Activated CD8-positive, alpha-beta memory T cell treated with anti-CD3 and anti-CD28 coated beads for 1 hour (primary cell): ENCODE measurements at regions not wholly inside any gene's neighbourhood (a gene's known extent, or its start where the extent isn't known, plus 50 kb on each side); places are given as distances from the start of the nearest gene placed in this dataset.
"Not testable (repeated sequence)": the region's sequence is repeated elsewhere in the genome, so short reads cannot be mapped to it uniquely, and the experiment has no call there.

Source experiments
- DNase-seq, 2 donors: peaks; one replicate each; pipeline ENCODE4 v3.0.0-alpha.2; 2020; ENCODE audit warnings: low read depth in 1 of 2; ENCODE audit errors: extremely low read depth in 1 of 2

DNA sequence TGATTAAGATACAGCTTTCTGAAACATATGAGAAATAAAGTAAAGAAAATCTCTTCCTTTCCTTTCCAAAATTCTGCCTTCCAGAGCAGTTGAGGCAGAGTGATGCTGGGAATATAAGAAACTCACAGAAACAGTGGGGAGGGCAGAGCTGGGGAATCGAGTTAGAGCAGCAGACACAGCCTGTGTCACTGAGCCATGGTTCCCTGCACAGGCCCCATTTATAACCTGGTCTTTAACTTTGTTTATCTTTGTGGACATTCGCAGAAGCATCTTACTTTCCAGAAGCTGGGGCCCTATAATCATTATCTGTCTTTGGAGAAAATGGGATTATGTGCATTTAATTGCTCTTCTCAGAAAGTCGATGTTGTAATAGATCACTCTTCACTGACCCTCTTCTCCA lies 349.1 kb downstream of the SETD4 start:
- no peak for DNase-seq

DNA sequence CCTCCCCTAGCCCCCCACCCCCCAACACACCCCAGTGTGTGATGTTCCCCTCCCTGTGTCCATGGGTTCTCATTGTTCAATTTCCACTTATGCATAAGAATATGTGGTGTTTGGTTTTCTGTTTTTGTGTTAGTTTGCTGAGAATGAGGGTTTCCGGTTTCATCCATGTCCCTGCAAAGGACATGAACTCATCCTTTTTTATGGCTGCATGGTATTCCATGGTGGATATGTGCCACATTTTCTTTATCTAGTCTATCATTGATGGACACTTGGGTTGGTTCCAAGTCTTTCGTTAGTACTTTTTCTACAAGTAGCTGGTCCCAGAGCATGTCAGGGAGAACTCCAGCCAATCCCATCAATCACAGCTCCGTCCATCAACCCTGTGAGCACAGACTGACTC lies 350.3 kb downstream of the SETD4 start:
- DNase-seq, result not testable (repeated sequence)

DNA sequence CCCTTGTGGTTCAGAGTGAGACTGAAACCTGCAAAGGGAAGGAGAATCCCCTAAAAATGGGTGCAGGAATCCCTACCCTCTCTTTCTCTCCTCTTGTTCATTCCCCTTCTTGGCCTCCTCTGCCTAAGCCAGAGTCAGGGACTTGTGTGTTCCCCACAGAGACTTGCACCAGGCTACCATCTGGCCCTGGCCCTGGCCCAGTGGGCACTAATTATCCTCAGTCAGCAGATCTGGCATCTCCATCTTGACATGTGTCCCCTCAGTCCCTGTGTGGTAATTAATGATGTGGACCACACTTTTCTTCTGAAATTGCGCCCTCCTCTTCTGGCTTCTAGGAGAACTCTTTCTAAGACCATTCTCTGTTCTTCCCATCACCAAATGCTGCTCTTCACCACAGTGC lies 354.4 kb downstream of the SETD4 start:
- DNase-seq, result no peak

DNA sequence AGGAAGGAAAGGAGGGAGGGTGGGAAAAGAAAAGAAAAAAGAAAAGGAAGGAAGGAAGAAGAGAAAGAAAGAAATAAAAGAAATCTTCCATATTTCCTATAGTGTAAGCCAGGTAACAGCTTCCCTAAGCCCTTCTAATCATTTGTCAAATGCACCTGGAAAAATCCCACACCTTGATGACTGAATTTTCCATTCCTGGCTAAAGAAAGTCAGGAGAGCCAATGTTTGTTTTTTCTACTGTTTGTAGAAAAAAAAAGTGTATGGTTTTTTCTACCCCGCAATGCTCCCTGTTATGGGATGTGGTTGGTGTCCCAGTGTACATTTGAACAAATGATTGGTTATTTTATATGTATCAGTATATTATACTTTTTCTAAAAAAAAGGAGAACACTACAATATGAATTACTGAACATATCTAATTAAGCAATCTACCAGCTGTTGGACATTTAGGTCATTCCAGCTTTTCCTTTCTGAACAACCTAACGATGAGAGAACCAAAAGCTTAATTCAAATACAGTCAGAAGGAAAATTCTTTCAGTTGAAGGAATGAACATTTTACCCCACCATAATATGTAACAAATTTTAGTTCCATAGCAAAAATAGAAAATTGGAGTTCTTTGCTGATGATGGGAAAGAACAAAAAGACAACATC lies 355.0 kb downstream of the SETD4 start:
- no peak for DNase-seq

DNA sequence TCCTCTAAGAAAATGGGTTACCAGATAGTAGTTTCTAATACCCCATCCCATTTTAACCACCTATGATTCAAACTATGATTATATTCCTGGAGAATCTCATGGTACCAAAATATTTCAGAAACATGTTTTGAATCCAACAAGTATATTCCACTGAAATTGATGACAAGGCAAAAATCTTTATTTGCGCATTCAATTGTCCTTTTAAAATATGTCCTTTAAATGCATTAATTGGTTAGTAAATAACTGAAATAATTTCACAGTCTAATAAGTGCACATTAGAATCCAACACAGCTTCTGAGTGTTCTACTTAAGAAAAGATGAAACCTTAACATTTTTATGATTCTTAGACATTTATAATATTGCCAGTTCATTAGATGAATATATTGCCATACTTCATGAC lies 356.6 kb downstream of the SETD4 start:
- DNase-seq, result no peak

DNA sequence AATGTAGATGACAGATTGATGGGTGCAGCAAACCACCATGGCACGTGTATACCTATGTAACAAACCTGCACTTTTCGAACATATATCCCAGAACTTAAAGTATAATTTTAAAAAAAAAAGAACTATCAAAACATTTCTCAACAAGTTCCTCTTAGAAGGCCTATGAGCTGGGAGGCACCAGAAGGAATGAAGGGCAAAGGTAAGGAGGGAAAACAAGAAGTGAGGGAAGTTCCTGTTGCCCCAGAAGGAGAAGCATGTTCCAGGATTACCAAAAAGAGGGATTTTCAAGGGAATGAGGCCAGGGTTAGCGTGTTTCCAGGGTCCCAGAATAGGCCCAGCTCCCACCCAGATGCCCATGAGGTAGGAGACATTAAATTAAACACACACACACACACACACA lies 361.0 kb downstream of the SETD4 start:
- no peak for DNase-seq

DNA sequence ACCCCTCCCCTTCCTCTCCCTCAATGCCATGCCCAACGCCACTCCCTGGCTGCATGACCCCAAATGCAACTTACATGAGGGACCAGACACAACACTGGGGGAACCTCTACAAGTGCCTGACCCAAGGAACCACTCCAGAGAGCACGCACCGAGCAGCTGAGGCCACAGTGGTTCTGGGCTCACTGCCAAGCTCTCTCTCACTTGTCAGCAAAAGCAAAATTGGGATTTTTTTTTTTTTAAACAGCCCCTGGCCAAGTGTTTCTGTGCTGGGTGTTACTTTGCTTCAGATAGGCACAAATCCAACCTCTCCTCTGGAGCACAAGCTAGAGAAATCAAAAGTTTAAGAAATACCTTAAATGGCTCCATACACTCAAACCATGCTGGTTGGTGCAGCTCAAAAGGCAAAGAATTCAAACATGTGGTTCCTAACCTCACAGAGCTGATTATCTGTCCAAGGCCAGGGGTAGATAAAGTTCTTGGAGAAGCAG lies 363.0 kb downstream of the SETD4 start:
- no peak for DNase-seq

DNA sequence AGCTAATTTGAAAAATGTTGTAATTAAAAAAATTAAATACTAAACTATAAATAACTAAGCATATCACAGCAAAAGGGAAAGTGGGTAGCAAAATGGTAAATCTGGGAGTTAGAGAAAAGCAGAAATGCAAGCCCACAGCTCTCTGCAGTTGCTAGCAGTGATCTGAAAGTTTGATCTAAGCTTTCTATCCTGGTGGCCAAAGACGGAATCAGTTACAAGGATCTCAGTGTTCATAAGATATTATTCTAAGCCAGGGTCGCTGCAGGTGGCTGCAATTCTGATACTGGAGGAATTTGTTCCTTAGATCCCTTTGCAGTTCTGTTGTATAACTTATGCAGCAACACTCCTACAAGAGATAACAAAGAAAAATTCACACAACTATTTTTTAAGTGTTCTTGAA lies 363.7 kb downstream of the SETD4 start:
- DNase-seq, result no peak

DNA sequence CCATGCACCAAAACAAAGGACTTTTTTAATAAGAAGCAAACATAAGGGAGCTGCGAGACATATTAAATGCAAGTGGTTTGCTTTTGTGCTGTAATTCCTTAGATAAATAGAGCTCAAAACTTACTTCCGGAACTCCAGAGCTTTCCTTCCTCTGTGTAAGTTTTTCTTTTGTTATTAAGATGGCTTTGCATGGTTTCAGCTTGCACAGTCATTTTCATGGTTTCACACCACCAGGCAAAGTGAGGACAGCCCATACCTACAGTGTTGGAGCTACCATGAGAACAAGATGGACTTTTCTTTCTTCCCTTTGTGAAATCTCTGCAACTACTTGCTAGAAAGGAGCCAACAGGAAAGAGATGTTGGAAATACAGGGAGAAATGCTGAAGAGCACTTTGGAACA lies 368.0 kb downstream of the SETD4 start:
- DNase-seq, result no peak

DNA sequence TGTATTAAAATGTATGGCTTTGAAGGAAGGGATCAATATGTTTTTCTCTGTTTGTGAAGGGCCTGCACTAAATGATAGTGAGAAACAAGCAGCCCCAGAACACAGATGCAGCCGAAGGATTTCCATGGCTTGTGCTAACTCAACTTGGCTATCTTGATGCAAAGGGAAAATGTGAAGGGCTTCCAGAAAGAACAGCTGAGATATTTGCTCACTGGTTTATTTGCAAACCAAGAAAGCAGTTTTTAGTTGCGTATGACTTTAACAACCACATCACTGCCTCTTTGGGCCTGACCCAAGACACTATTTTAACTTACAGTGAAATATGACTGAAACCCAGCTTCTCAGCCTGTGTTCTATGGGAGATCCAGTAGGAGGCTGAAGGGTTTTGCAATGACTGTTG lies 369.9 kb downstream of the SETD4 start:
- DNase-seq, result no peak

DNA sequence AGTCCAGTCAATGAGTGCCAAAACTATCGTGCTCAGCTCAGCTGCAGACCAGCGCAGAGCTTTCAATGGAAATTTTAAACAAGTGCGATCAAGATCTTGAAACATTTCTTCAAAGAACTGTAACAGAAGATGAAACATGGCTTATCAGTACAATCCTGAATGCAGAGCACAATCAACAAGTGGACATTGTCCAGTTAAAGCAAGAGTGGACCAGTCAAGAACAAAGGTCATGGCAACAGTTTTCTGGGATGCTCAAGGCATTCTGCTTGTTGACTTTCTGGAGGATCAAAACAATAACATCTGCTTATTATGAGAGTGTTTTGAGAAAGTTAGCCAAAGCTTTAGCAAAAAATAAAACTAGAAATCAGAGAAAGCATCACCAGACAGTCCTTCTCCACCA lies 374.2 kb downstream of the SETD4 start:
- no peak for DNase-seq

DNA sequence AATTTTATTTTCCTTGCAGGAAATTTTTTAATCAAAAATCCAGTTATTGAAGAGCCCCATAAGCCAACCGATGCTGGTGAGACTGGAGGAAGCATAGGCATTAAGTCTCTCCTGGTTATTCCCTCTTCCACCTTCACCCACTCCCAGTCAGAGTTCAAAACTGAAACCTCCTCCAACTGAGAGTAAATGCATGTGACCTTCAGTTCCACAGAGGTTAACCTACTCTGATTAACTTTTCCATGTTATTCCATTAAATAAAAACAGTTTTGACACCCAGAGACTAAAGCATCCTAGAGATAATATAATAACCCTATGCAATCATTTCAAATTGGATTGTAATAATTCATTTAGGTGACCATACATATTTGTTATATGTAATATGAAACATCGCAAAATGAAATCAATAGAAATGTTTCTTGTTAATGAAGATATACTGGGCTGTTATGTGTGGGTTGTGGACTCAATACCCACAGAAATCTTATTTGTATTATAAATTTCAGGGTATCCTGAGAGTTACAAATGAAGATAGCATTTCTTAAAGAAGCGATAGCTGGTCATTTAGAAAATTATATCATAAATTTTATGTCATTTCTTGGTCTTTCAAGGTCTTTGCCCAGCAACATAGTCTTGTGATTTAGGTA lies 376.5 kb downstream of the SETD4 start:
- DNase-seq, result no peak

DNA sequence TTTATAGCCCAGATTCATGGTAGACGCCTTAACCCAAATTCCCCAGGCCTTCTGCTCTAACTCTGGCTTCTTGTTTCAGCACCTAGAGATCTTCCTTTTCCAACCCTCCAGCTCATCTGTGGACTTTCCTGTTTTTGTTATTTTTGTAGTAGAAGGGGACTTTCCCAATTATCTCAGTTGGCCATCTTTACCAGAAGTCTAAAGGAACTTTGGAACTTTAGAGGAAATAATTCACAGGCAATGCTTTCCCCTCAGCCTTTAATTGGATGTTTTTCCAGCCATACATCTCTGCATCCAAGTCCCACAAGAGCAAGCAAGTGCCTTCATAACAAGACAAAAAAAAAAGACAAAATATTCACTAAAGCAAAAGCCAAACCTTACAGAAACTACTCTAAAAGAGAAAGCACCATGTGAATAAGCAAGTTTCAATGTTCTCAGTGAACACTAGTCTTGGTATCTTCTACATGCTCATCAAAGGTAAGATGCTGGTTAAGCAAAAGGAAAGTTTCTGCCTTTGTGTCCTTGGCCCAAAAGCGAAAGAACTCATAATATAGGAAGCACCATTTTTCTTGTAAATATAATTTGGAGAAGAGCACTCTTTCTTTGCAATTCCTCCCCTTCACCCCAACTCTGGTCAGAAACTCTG lies 377.3 kb downstream of the SETD4 start:
- DNase-seq, result no peak

DNA sequence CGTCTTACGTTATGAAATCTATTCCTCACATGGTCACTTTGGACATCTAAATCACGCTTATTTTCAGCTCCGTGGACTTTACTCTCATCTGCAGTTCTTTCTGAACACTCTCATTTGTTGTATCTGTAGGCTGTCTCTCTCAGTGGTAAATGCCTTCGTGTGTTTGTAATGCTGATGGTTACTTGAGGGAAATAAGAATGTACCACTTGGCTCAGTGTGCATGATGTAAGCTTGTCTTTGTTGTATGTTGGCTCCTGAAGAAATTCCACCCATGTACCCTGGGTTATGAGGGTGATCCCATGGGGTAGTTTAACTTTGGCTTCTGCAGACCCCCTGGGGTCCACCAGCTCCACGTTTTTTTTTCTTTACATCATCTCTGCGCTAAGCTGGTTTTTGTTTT lies 378.4 kb downstream of the SETD4 start:
- no peak for DNase-seq

DNA sequence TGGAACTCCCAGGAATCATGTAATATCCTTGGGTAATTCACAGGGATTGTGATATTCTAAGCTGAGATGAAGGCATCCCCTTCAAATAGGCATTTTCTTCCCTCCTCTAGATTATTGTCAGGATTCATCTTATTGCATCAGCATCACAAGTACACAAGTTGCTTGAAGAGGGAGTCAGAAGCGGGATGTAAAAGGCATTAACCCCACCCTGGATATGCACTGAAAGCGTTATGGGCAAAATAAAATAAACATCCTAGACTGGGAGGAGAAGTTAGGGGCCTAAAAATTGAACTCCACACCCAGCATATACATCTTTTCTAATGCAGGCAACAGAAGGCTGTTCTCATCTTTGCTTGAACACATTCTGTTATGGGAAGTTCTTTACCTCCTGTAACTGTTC lies 381.2 kb downstream of the SETD4 start:
- DNase-seq, result no peak

DNA sequence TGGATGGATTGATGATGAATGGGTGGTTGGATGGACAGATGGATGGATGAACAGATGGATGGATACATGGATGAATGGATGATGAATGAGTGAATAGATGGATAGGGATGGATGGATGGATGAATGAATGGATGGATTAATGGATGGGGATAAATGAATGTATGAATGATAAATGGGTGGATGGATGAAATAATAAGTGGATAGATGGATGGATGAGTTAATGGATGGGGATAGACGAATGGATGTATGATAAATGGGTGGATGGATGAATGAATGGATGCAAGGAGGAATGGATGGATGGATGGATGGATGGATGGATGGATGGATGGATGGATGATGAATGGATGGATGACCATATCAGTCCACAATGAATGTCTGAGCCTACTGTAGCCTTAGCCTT lies 381.9 kb downstream of the SETD4 start:
- no peak for DNase-seq

DNA sequence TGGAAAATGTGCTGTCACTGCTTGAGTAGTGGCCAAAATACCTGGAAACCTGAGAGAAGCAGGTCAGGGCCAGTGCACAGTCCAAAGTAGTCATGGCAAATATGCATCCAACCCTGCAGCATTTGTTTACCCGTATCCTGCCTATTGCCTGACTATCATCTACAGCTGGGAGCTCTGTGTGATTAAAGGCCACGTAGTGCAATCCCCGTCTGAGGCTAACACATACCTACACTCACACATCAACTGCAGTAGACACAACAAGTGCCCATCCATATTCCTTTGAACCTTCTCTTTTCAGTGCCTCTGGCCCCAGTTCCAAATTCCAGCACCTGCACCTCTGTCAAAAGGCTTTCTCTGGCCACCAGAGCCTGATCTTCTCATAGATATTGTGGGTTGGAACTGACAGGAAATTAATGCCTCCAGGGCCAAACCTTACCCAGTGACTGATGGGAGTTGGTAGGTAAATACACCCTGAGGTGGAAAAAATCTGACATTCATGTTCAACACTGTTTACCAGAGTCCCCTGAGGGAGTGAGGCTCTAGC lies 383.0 kb downstream of the SETD4 start:
- no peak for DNase-seq

DNA sequence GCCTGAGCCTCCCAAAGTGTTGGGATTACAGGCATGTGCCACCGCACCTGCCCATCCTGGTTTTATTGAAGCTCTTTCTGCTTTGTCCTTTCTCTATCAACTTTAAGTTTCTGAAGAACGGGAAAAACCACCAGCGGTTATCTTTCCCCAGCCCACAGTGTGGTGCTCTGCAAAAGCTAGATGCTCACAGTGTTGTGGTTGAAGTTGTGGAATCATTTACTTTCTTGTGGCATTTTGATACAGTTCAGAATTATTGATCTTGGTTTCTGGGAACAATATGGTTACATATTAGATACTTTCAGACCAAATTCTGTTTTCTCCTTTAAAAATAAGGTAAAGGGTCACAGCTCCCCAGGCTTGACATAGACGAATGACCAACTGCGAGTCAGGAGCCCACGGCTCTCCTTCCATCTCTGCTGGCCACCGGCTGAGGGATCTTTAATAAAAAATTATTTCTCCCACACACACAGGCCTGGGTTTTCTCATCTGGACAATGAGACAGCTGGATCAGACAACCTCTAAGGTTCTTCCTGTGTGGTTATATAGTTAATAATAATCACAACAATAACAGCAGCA lies 385.3 kb downstream of the SETD4 start:
- DNase-seq, result no peak

DNA sequence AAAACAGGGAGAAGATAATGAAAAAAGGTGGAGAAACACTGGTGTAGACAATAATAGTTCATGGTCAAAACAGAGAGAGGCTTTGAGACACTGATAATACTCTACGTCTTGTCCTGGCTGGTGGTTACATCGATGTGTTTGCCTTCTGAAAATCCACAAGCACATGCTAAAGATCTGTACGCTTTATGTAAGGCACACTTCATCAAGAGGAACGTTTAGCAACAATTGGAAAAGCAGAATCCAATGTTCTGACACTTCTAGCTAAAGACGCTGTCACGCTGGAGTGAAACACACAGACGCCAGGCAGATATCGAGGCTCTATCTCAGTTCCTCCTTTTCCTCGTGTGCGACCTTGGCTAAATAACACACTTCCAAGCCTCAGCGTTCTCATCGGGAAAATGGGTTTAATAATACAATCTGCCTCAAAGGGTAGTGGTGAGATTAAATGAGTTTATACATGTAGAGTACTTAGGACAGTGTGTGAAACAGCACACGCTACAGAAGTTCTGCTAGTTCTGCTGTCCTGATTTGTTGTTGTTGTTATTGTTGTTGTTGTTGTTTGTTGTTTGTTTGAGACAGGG lies 386.1 kb downstream of the SETD4 start:
- no peak for DNase-seq

DNA sequence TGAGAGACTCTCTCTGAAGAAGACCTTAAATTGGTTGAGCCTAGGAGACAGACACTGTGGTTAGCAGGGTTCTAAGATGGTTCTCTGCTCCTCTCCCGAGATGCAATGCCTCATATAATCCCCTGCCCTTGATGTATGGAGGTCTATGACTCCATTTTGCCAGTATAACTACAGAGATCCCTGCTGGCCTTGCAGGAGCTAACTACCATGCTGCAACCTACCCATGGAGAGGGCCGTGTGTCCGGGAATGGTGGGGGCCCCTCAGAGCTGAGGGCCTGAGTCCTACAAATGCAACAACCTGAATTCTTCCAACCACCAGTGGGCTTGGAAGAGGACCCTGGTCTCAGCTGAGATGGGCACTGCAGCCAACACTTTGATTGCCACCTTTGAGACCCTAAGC lies 388.0 kb downstream of the SETD4 start:
- DNase-seq, result no peak

DNA sequence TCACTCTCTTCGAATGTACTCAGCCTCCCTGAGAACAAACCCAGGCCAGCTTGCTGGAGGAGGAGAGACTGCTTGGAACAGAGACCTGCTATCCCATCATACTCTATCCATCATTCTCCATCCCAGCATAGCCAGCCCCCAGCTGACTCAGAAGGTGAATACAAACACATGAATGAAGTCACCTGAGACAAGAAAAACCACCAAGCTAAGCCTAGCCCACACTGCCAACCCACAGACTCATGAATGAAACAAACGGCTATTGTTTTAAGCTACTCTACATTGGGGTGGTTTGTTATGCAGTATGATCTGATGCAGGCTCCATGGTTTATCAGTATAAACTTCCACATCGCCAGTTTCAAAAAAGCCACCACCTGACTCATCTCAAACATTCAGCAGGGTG lies 395.6 kb downstream of the SETD4 start:
- no peak for DNase-seq
